HCT116 (cell line): ENCODE measurements at regions not wholly inside any gene's neighbourhood (a gene's known extent, or its start where the extent isn't known, plus 50 kb on each side); places are given as distances from the start of the nearest gene placed in this dataset.

Experiments used
- ATAC-seq: fragments of 200-7000 bp; cut with Tn5 transposase; 2 replicates; pipeline ENCODE4 v1.9.1; 2020; ENCODE audit warnings: mild to moderate bottlenecking, moderate library complexity
- BruUV-seq: library from RNA; stranded (reverse); fragments of 400-500 nt; replicated peaks from 2 replicates; lab custom pipeline; 2021; lab: Mats Ljungman, UMichigan
- CTCF ChIA-PET: fragments of 300-600 bp; sonication (Branson Sonifier 250); formaldehyde crosslinking; loops from one replicate; lab custom pipeline; 2021; ENCODE audit warnings: antibody characterized with exemption; lab: Charles Lee
- POLR2A ChIA-PET: fragments of 300-600, 350-600 bp; sonication (Branson Sonifier 250); formaldehyde crosslinking; loops from one replicate; lab custom pipeline; 2021; ENCODE audit warnings: antibody characterized with exemption; lab: Charles Lee
- RAD21 ChIA-PET, 2 experiments: fragments of 300-600 bp; sonication (Branson Sonifier 250); formaldehyde crosslinking; loops; one replicate each; lab custom pipeline; 2023; ENCODE audit warnings: low total read pairs in 2 of 2; ENCODE audit not compliant: uncharacterized antibody in 2 of 2, unreplicated experiment in 2 of 2, low non-redundant PET in 1 of 2; lab: Charles Lee
- DNase-seq: peaks from one replicate; pipeline ENCODE4 v3.0.0-alpha.2; 2010; ENCODE audit warnings: low read depth, low spot score
- H2AFZ ChIP-seq: fragments of 200-600 bp; shearing (Covaris generic), sonication (generic); 2 replicates; pipeline ENCODE4 v1.6.1; 2017; ENCODE audit warnings: low read depth, mixed run types, mixed read lengths, antibody characterized with exemption, low read length; ENCODE audit not compliant: poor library complexity, severe bottlenecking
- H3K27ac ChIP-seq: 2 replicates; pipeline ENCODE4 v1.5.1; 2012; ENCODE audit warnings: low read depth, low read length
- H3K27me3 ChIP-seq: fragments of 200-600 bp; sonication (generic); 2 replicates; pipeline ENCODE4 v1.6.1; 2016; ENCODE audit warnings: mixed run types, low read length, mixed read lengths; ENCODE audit not compliant: insufficient read depth
- H3K36me3 ChIP-seq, 2 experiments: fragments of 200-500 bp in 1 of 2; fragments of 200-600 bp in 1 of 2; sonication (Bioruptor generic) in 1 of 2; sonication (generic) in 1 of 2; 2 replicates each; pipeline versions ENCODE4 v1.5.1 to v1.6.1; 2014 to 2016; ENCODE audit warnings: low read length in 2 of 2, inconsistent platforms in 1 of 2, mixed read lengths in 1 of 2, mixed run types in 1 of 2; ENCODE audit not compliant: insufficient read depth in 2 of 2, control insufficient read depth in 1 of 2
- H3K4me1 ChIP-seq, 2 experiments: fragments of 200-600 bp in 1 of 2; sonication (generic) in 1 of 2; 2 replicates each; pipeline versions ENCODE4 v1.5.1 to v1.6.1; 2012 to 2017; ENCODE audit warnings: low read length in 2 of 2, inconsistent platforms in 1 of 2, mild to moderate bottlenecking in 1 of 2, mixed read lengths in 1 of 2, mixed run types in 1 of 2, moderate library complexity in 1 of 2; ENCODE audit not compliant: insufficient read depth in 2 of 2, control insufficient read depth in 1 of 2
- H3K4me2 ChIP-seq: fragments of 200-600 bp; sonication (generic); 2 replicates; pipeline ENCODE4 v1.6.1; 2017; ENCODE audit warnings: mixed run types, low read length, mixed read lengths
- H3K4me3 ChIP-seq, 2 experiments: fragments of 200-600 bp in 1 of 2; sonication (generic) in 1 of 2; replicated peaks in 1 of 2; 2 replicates each; pipeline ENCODE4 v1.5.1; 2011 to 2016; ENCODE audit warnings: low read length in 2 of 2, control low read depth in 1 of 2, low read depth in 1 of 2, mild to moderate bottlenecking in 1 of 2, mixed read lengths in 1 of 2, mixed run types in 1 of 2
- H3K79me2 ChIP-seq: fragments of 200-600 bp; sonication (generic); 2 replicates; pipeline ENCODE4 v1.6.1; 2017; ENCODE audit warnings: mild to moderate bottlenecking, mixed run types, low read length, moderate library complexity, mixed read lengths; ENCODE audit not compliant: insufficient read depth
- H3K9ac ChIP-seq: fragments of 200-600 bp; sonication (generic); 2 replicates; pipeline ENCODE4 v1.6.1; 2016; ENCODE audit warnings: low read length, mixed read lengths
- H3K9me2 ChIP-seq: fragments of 200-600 bp; sonication (generic), shearing (Covaris generic); 2 replicates; pipeline ENCODE4 v1.6.1; 2017; ENCODE audit warnings: mixed run types, mild to moderate bottlenecking, moderate library complexity; ENCODE audit not compliant: insufficient read depth
- H3K9me3 ChIP-seq, 2 experiments: fragments of 200-500 bp in 1 of 2; fragments of 200-600 bp in 1 of 2; sonication (Bioruptor generic) in 1 of 2; sonication (generic) in 1 of 2; 2 replicates each; pipeline ENCODE4 v1.6.1; 2014 to 2017; ENCODE audit warnings: low read length in 2 of 2, mixed read lengths in 2 of 2, inconsistent platforms in 1 of 2, low read depth in 1 of 2, mild to moderate bottlenecking in 1 of 2, mixed run types in 1 of 2, moderate library complexity in 1 of 2; ENCODE audit not compliant: control insufficient read depth in 1 of 2, insufficient read depth in 1 of 2
- H4K20me1 ChIP-seq: fragments of 200-600 bp; sonication (generic), shearing (Covaris generic); 2 replicates; pipeline ENCODE4 v1.6.1; 2017; ENCODE audit warnings: mixed run types, mild to moderate bottlenecking, moderate library complexity; ENCODE audit not compliant: insufficient read depth
- ATF3 ChIP-seq: IDR thresholded peaks from 2 replicates; pipeline ENCODE4 v1.6.1; 2012
- CTCF ChIP-seq, 3 experiments: fragments of 200-600 bp in 1 of 3; sonication (generic) in 1 of 3; IDR thresholded peaks in 2 of 3; conservative IDR thresholded peaks in 1 of 3; 2 replicates each; pipeline ENCODE4 v1.5.1; 2012 to 2017; ENCODE audit warnings: low read depth in 2 of 3, low read length in 2 of 3, antibody characterized with exemption in 1 of 3, borderline replicate concordance in 1 of 3, control low read depth in 1 of 3, mild to moderate bottlenecking in 1 of 3, mixed read lengths in 1 of 3, mixed run types in 1 of 3, moderate library complexity in 1 of 3; ENCODE audit not compliant: insufficient read depth in 1 of 3
- ELF1 ChIP-seq: IDR thresholded peaks from 2 replicates; pipeline ENCODE4 v1.6.1; 2012; ENCODE audit warnings: low read depth, borderline replicate concordance
- EZH2 ChIP-seq: fragments of 200-600 bp; sonication (generic); IDR thresholded peaks from 2 replicates; pipeline ENCODE4 v1.6.1; 2017; ENCODE audit warnings: antibody characterized with exemption, mixed run types
- JUND ChIP-seq: IDR thresholded peaks from 2 replicates; pipeline ENCODE4 v1.6.1; 2012
- POLR2AphosphoS5 ChIP-seq: IDR thresholded peaks from 2 replicates; pipeline ENCODE4 v1.6.1; 2011; ENCODE audit warnings: mild to moderate bottlenecking, low read depth, low read length, moderate library complexity
- RAD21 ChIP-seq: IDR thresholded peaks from 2 replicates; pipeline ENCODE4 v1.6.1; 2012; ENCODE audit warnings: low read depth, mild to moderate bottlenecking
- SP1 ChIP-seq: IDR thresholded peaks from 2 replicates; pipeline ENCODE4 v1.6.1; 2012; ENCODE audit warnings: low read depth
- SRF ChIP-seq: IDR thresholded peaks from 2 replicates; pipeline ENCODE4 v1.6.1; 2012; ENCODE audit warnings: low read depth
- YY1 ChIP-seq: IDR thresholded peaks from 2 replicates; pipeline ENCODE4 v1.6.1; 2011; ENCODE audit warnings: low read length, low read depth, moderate library complexity, mild to moderate bottlenecking; ENCODE audit not compliant: insufficient replicate concordance; ENCODE audit errors: extremely low read depth
- ZBTB33 ChIP-seq: IDR thresholded peaks from 2 replicates; pipeline ENCODE4 v1.6.1; 2011; ENCODE audit warnings: mild to moderate bottlenecking, low read length, moderate library complexity; ENCODE audit not compliant: insufficient replicate concordance; ENCODE audit errors: extremely low read depth
- intact Hi-C: fragments of 100-400 bp; cut with micrococcal nuclease; formaldehyde crosslinking; loops from 2 replicates; pipeline ENCODE4 v1.10.0; 2022

DNA sequence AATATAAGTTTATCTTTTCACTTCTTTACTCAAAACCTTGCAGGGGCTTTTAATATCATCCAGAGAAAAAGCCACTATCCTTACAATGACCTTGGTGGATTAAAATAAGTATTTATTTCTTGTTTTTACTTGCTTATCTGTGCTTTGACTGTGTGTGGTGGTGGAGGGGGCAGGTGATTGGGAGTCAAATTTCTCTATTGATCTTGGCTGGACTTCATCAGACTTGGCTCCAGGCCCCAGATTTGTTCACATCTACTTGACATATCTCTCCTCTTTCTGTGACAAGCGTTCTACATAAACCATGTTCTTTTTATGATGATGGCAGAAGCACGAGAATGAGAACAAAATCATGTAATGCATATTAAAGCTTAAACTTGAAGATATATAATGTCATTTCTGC lies 670.8 kb downstream of the PCDH17 start:
- no peak overlapping the region for H3K9ac ChIP-seq
- POLR2A ChIA-PET: no interaction called here
- no TSS peak for BruUV-seq
- H3K27me3 ChIP-seq: no peaks in the 10 kb centered on the region
- no peaks in the 10 kb centered on the region for H3K4me1 ChIP-seq
- no peak overlapping the region for H3K4me2 ChIP-seq
- no peaks in the 10 kb centered on the region for H3K36me3 ChIP-seq
- H3K79me2 ChIP-seq: no peaks in the 10 kb centered on the region
- no peaks in the 10 kb centered on the region for H3K9me2 ChIP-seq
- intact Hi-C loops: no loop called here
- TF ChIP-seq SP1: no peak
- TF ChIP-seq ATF3: no peak
- no peak for TF ChIP-seq JUND
- TF ChIP-seq YY1: no peak
- TF ChIP-seq RAD21: no peak
- no peak for TF ChIP-seq SRF
- no peak for ATAC-seq
- no peak overlapping the region for H3K27ac ChIP-seq
- CTCF ChIA-PET: no interaction called here
- no peak for DNase-seq
- H3K9me3 ChIP-seq: peaks cover 8 to 39% of the 10 kb centered on the region in 2 experiments
- no peak overlapping the region for H3K4me3 ChIP-seq
- no peak overlapping the region for H2AFZ ChIP-seq
- RAD21 ChIA-PET: no interaction called here
- H4K20me1 ChIP-seq: no peaks in the 10 kb centered on the region

DNA sequence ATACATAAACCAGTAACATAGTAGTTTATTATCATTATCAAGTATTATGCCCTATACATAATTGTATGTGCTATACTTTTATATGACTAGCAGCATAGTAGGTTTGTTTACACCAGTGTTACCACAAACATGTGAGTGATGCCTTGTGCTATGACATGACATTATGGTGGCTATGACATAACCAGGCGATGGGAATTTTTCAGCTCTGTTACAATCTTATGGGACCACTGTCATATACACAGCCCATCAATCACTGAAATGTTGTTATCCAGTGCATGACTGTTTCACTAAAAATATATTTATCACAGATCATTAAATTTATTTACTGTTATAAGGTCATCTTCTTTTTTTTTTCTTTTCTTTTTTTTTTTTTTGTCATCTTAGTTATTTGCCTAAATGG lies 674.5 kb downstream of the PCDH17 start:
- intact Hi-C loops: no loop called here
- no peaks in the 10 kb centered on the region for H3K79me2 ChIP-seq
- no peaks in the 10 kb centered on the region for H4K20me1 ChIP-seq
- no peak overlapping the region for H3K4me3 ChIP-seq
- H3K36me3 ChIP-seq: no peaks in the 10 kb centered on the region
- no peaks in the 10 kb centered on the region for H3K9me2 ChIP-seq
- no peak overlapping the region for H3K9ac ChIP-seq
- no peak overlapping the region for H3K27ac ChIP-seq
- ChIA-PET POLR2A (no interaction called here), RAD21 (no interaction called here), CTCF (no interaction called here)
- BruUV-seq: no TSS peak
- ATAC-seq: no peak
- H3K27me3 ChIP-seq: no peaks in the 10 kb centered on the region
- no peaks in the 10 kb centered on the region for H3K4me1 ChIP-seq
- no peak for DNase-seq
- peaks cover 11 to 30% of the 10 kb centered on the region in 2 experiments for H3K9me3 ChIP-seq
- H2AFZ ChIP-seq: no peak overlapping the region
- TF ChIP-seq ZBTB33 (no peak), POLR2AphosphoS5 (no peak), EZH2 (no peak), ELF1 (no peak), CTCF (IDR thresholded peaks at IDR 0.05 in 2 of 3, conservative IDR thresholded peaks at IDR 0.05 in 1 of 3; ENCODE audit: borderline replicate concordance in 1 of 3, insufficient read depth in 1 of 3, low read depth in 2 of 3, low read length in 2 of 3) (no peak), YY1 (no peak)
- H3K4me2 ChIP-seq: no peak overlapping the region
